GM21447 (cell line): ENCODE measurements at regions not wholly inside any gene's neighbourhood (a gene's known extent, or its start where the extent isn't known, plus 50 kb on each side); places are given as distances from the start of the nearest gene placed in this dataset.
"Not testable (repeated sequence)": the region's sequence is repeated elsewhere in the genome, so short reads cannot be mapped to it uniquely, and the experiment has no call there.

Experiments
- ATAC-seq: cut with Tn5 transposase; IDR thresholded peaks from one replicate; pipeline ENCODE4 v1.9.1; 2021; ENCODE audit not compliant: unreplicated experiment

- not testable (repeated sequence) for ATAC-seq
These were observed 109.9 kb downstream of the MRPL14 start for GRCh38 chr6:44017307-44017706.

DNA sequence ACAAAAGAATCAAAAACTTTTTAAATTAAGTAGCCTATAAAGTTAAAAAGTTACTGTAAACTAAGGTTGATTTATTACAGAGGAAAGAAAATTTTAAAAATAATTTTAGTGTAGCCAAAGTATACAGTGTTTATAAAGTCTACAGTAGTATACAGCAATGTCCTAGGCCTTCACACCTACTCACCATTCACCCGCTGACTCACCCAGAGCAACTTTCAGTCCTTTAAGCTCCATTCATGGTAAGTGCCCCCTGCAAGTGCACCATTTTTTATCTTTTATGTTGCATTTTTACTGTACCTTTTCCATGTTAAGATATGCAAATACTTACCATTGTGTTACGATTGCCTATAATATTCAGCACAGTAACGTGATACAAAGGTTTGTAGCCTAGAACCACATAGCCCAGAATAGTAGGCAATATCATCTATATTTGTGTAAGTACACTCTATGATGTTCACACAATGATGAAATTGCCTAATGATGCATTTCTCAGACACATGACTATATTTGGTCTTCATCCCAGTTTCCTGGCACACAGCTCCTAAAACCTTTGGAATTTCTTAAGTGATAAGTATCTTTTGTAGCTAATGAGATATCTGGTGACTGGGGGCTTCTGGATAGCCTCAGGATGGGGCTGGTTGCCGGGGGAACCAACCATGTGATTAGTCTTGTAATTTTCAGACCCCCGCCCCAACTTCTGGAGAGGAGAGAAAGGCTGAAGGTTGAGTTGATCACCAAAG is 111.0 kb downstream of the MRPL14 start:
- ATAC-seq = no peak

GRCh38 chr6:44012078-44012493 is 115.2 kb downstream of the MRPL14 start:
- ATAC-seq = no peak

GRCh38 chr6:44011350-44011920 is 115.8 kb downstream of the MRPL14 start:
- ATAC-seq = no peak

GRCh38 chr6:44010411-44011349 is 116.6 kb downstream of the MRPL14 start:
- no peak for ATAC-seq

DNA sequence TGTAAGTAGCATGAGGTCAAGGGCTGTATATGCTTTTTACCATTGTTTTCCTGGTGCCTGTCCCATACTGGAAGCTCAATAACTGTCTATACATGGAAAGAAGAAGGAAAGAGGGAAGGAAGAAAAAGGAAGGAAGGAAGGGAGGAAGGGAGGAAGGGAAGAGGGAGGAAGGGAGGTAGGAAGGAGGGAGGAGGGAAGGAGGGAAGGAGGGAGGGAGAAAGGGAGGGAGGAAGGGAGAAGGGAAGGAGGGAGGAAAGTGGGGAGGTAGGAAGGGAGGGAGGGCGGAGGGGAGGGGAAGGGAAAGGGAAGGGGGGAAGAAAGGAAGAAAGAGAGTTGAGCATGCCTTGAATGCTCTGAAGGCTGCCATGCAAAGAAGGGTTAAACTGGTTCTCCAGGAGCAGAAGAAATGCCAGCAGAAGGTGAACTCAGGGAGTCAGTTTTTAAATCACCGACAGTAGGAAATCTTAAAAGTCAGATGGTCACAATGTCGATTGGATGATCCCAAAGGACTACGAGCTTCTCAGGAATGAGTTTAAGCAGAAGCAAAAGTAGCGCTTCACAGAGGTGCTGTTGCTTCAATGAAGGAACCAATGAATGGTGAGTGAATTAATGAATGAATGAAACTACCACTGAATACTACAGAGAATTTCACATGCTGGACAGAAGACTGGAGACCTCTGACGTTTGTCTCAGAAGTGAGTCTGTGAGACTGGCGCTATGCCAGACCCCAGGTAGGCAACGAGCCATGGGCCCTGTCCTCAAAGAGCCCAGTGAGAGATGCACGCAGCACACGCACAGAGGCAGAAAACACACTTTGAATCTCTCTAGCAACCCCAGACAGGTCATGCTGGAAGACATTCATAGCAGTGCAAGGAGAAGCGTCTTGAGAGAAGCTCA is 117.6 kb downstream of the MRPL14 start:
- no peak for ATAC-seq

GRCh38 chr6:44008821-44009370 is 118.4 kb downstream of the MRPL14 start:
- no peak for ATAC-seq

DNA sequence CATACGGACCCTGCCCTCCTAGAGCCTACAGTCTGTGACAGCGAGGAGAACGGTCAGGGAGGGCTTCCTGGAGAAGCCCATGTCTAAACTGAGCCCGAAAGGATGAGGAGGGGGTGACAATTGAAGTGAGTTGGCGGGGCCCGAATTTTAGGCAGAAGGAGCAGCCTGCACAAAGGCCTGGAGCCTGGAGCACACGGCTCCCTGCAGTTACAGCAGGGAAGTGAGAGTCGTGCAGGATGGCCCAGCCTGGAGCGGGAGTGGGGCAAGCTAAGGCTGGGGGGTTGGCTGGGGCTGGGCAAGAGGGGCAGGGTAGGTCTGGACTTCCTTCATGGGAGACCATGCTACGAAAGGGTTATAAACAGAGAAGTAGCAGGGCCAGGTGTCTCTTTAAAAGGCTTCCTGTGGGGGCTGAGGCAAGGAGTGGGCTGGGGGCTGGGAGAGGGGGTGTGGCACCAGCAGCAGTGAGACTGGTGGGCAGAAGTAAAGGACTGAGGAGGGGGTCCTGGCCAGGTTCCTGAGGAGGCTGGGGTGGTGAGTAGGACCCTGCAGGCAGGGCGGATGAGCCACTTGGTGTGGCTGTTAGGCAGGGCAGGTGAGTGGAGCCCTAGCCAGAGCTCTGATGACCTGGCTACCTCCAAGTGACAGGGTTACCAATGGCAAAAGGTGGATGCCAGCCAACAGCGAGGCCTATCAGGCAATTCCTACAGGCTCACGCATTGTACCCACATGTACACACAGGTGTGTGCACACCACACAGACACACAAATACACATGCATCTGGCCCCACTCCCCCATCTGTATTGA is 119.2 kb downstream of the MRPL14 start:
- ATAC-seq = no peak

GRCh38 chr6:44006872-44007303 is 120.4 kb downstream of the MRPL14 start:
- ATAC-seq = no peak

DNA sequence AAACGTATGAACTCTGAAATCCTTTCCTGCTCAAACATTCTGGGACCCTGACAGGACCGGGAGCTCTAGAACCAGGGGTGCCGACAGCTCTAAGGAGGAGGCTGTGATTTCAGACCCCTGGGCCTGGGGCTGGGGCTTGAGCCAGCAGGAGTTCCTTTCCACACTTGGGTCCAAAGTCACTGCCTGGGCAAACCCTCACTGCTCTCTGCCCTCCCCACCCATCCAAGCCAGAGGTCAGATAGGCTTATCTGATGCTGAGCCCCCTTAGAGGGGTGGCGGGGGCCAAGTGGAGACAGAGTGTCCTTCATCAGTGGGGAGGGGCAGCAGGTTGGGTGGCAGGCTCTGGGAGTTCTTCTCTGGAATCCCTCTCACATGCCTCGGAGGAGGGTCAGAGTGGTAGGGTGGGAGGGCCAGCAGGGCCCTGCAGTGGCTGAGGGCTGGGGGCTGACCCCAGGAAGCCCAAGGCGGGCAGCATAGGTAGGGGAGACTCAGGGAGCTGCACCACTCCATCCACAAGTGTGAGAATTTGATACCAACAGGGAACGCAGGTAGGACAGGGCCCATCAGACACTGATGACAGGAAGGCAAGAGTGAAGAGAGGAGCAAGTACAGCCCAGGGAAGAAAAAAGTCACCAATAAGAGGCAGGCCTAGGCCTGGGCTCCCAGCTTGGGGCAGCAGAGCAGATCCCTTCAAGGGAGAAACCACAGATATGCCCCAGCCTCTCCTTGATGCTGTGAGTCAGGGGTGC is 121.0 kb downstream of the MRPL14 start:
- ATAC-seq = no peak

DNA sequence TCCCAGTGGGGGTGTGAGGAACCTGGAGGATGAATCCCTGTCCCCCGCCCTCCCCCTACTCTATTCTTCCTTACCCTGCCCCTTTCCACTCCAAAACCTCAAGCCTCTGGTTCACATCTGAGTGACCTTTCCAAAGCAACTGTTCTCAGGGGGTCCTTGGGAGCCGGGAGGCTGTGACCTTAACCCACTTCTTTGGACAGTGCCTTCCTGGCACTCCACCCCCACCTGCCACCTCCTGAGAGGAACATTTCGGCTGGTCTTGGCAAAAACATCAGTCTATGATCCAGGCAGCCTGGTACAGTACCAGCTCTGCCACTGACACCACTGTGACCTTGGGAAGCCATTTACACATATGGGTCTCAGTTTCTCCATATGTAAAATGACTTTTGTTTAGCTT is 121.7 kb downstream of the MRPL14 start:
- ATAC-seq = no peak

DNA sequence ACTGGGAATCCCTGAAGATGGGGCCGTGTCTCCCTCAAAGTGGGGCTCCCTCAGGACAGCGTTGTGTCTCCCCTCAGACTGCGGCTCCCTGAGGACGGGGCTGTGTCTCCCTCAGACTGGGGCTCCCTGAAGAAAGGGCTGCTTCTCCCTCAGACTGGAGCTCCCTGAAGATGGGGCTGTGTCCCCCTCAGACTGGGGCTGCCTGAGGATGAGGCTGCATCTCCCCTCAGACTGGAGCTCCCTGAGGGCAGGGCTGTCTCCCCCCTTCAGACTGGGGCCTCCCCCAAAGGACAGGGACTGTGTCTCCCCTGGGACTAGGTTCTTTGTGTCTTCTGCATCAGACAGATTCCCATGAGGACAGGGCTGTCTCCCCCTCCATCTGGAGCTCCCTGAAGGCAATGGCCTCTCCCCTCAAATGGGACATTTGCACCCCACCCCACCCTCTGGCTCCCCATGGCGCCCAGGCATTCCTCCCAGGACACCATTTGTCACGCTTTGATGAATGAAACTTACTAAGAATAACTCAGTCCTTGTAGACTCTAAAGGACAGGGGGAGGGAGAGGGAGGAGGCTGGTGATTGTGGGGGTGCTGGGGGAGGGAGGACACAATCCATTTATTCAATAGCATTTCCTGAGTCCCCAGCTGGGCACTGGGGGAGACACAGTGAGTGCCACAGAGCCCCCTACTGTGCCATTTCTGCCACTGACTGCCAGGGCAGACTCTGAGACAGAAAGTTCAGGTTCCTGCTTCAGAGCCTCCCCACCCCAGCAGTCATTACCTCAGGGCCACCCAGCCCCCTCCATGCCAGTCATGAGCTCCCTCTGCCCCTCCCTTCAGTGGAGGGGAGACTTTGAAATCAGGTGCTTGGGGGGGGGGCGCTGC is 122.4 kb downstream of the MRPL14 start:
- no peak for ATAC-seq

DNA sequence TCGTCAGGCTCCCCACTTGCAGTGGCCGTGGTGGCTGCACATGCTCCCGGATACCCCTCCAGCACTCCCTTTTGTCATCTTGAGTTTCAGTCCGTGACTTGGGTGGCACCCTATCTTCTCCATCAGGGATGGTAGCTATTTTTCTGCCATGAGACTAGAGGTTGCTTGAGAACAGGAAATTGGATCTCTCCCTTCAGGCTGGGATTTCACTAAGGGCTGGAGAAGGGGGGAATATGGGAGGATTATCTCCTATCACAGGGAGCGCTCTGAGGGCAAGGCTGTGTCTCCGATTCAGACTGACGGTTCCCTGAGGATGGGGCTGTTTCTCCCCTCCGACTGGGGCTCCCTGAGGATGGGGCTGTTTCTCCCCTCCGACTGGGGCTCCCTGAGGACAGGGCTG is 123.1 kb downstream of the MRPL14 start:
- no peak for ATAC-seq

DNA sequence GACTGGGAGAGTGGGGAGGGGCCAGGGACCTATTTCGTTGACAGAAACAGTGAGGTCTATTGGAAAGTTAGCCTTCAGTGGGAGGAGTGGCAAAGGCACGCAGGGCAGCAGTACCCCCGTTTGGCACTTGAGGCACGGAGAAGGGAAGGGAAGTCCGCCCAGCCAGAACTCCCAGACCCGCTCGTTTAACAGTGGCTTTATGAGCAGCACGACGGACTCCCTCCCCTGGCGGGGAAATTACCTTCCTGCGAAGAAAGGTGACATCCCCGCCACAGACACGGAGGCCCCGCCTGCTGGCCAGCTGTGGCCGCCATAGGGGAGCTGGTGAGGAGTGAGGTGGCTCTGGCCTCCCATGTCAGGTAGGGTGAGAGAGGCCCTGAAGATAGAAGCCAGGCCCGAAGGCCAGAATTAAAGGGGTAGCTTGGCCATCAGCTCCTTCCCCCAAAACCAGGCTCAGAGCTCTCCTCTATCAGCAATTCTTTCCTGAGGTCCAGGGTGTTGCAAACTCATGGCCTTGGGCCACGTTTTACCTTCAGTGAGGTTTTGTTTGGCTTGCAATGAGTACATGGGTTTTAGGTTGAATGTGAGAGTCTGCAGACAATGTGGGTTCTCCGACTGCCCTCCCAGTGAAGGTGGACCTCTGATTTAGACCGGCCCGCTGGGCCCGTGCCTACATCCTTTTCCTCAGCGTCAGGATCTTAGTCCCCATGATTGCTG is 123.7 kb downstream of the MRPL14 start:
- ATAC-seq = no peak

DNA sequence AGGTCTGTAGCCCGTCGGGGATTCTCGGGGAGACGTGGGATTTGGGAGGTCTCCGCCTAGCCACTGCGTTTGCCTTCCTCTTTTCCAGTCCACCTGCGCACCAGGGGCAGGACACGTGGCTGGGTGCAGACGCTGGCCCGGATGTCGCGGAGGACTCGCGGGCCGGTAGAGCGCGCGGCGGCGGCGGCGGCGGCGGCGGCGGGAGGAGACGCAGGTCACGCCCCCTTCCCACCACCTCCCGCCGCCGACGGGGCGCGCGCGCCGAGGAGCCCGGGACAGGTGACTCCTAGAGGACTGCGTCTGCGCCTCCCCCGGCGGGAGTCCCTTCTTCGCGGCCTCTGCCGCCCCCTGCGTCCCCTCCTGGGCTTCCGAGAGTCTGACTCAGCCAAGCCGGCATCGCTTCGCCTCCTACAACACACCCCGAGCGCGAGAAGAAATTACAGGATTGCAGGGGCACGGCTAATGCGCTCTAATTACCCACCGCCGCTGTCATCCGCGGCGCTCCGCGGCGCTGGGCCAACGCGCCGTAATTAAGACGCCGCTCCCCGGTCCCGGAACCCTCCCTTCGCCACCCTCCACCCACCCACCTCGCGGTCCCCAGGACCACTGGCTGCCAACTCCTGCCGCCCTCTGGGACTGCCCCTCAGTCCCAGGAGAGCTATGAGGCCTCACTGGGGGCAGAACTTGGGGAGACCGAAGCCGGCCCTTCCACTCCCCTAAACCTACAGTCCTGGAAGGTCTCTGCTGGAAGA is 124.5 kb downstream of the MRPL14 start:
- ATAC-seq = peak; percentile 37

GRCh38 chr6:44002067-44002592 is 125.1 kb downstream of the MRPL14 start:
- ATAC-seq = no peak
